ENCODE measurements at regions not wholly inside any gene's neighbourhood (a gene's known extent, or its start where the extent isn't known, plus 50 kb on each side); places are given as distances from the start of the nearest gene placed in this dataset.
"Not testable (repeated sequence)": the region's sequence is repeated elsewhere in the genome, so short reads cannot be mapped to it uniquely, and the experiment has no call there.

GRCh38 chrX:3807906-3808305, 94.5 kb upstream of the PRKX start:
- ATAC-seq (ENCODE audit: insufficient read depth, low FRiP score) (no peak), DNase-seq (no peak)
- TF ChIP-seq CTCF (IDR thresholded peaks at IDR 0.05; ENCODE audit: control extremely low read depth, extremely low read depth), result no peak
- peaks cover 4 to 35% (median 18%) of the 10 kb centered on the region in 3 donors for H3K27me3 ChIP-seq (ENCODE audit: control insufficient read depth in 3 of 3, insufficient read depth in 3 of 3, low read length in 2 of 3)
- no peaks in the 10 kb centered on the region for H3K4me1 ChIP-seq (ENCODE audit: control insufficient read depth in 5 of 5, insufficient read depth in 5 of 5, low read length in 5 of 5)
- no peaks in the 10 kb centered on the region for H3K36me3 ChIP-seq (ENCODE audit: control insufficient read depth in 4 of 4, insufficient read depth in 4 of 4, low read length in 4 of 4)
- WGBS, 2 donors, result 55 to 62% methylated on average over 4 of the region's 4 CpGs
- no peak overlapping the region for H3K9ac ChIP-seq (ENCODE audit: insufficient read depth in 1 of 2, low read length in 2 of 2)
- no peaks in the 10 kb centered on the region for H3K9me3 ChIP-seq (ENCODE audit: control insufficient read depth in 4 of 4, insufficient read depth in 3 of 4, low read length in 3 of 4)
- no peak overlapping the region for H3K27ac ChIP-seq (ENCODE audit: low read depth in 1 of 2, low read length in 1 of 2)
- no peak overlapping the region for H3K4me3 ChIP-seq

- TF ChIP-seq CTCF (IDR thresholded peaks at IDR 0.05; ENCODE audit: control extremely low read depth, extremely low read depth), result no peak
- no peak for DNase-seq
- H3K9me3 ChIP-seq (ENCODE audit: control insufficient read depth in 4 of 4, insufficient read depth in 3 of 4, low read length in 3 of 4), result no peaks in the 10 kb centered on the region
- no peaks in the 10 kb centered on the region for H3K4me1 ChIP-seq (ENCODE audit: control insufficient read depth in 5 of 5, insufficient read depth in 5 of 5, low read length in 5 of 5)
- ATAC-seq (ENCODE audit: insufficient read depth, low FRiP score), result no peak
- WGBS, 2 donors, result 34 to 39% methylated on average over 10 of the region's 10 CpGs
- H3K4me3 ChIP-seq, result no peak overlapping the region
- peaks cover 4 to 36% (median 18%) of the 10 kb centered on the region in 3 donors for H3K27me3 ChIP-seq (ENCODE audit: control insufficient read depth in 3 of 3, insufficient read depth in 3 of 3, low read length in 2 of 3)
- no peak overlapping the region for H3K9ac ChIP-seq (ENCODE audit: insufficient read depth in 1 of 2, low read length in 2 of 2)
- no peaks in the 10 kb centered on the region for H3K36me3 ChIP-seq (ENCODE audit: control insufficient read depth in 4 of 4, insufficient read depth in 4 of 4, low read length in 4 of 4)
- no peak overlapping the region for H3K27ac ChIP-seq (ENCODE audit: low read depth in 1 of 2, low read length in 1 of 2)
Measured at GRCh38 chrX:3806630-3807029, 93.2 kb upstream of the PRKX start.

GRCh38 chrX:3803713-3804112, 90.3 kb upstream of the PRKX start:
- WGBS, 2 donors, result 61 to 83% methylated on average over 4 of the region's 4 CpGs
- H3K4me3 ChIP-seq, result no peak overlapping the region
- no peak for ATAC-seq (ENCODE audit: insufficient read depth, low FRiP score)
- H3K27me3 ChIP-seq (ENCODE audit: control insufficient read depth in 3 of 3, insufficient read depth in 3 of 3, low read length in 2 of 3), result peaks cover 4 to 37% (median 13%) of the 10 kb centered on the region in 3 donors
- no peaks in the 10 kb centered on the region for H3K9me3 ChIP-seq (ENCODE audit: control insufficient read depth in 4 of 4, insufficient read depth in 3 of 4, low read length in 3 of 4)
- TF ChIP-seq CTCF (IDR thresholded peaks at IDR 0.05; ENCODE audit: control extremely low read depth, extremely low read depth), result no peak
- H3K36me3 ChIP-seq (ENCODE audit: control insufficient read depth in 4 of 4, insufficient read depth in 4 of 4, low read length in 4 of 4), result no peaks in the 10 kb centered on the region
- no peaks in the 10 kb centered on the region for H3K4me1 ChIP-seq (ENCODE audit: control insufficient read depth in 5 of 5, insufficient read depth in 5 of 5, low read length in 5 of 5)
- no peak overlapping the region for H3K27ac ChIP-seq (ENCODE audit: low read depth in 1 of 2, low read length in 1 of 2)
- no peak for DNase-seq
- H3K9ac ChIP-seq (ENCODE audit: insufficient read depth in 1 of 2, low read length in 2 of 2), result no peak overlapping the region

GRCh38 chrX:3803305-3803704, 89.9 kb upstream of the PRKX start:
- WGBS, 2 donors, result 60 to 80% methylated on average over 5 of the region's 5 CpGs
- no peaks in the 10 kb centered on the region for H3K4me1 ChIP-seq (ENCODE audit: control insufficient read depth in 5 of 5, insufficient read depth in 5 of 5, low read length in 5 of 5)
- peaks cover 4 to 36% (median 13%) of the 10 kb centered on the region in 3 donors for H3K27me3 ChIP-seq (ENCODE audit: control insufficient read depth in 3 of 3, insufficient read depth in 3 of 3, low read length in 2 of 3)
- H3K4me3 ChIP-seq, result no peak overlapping the region
- ATAC-seq (ENCODE audit: insufficient read depth, low FRiP score) (no peak), DNase-seq (no peak)
- no peaks in the 10 kb centered on the region for H3K9me3 ChIP-seq (ENCODE audit: control insufficient read depth in 4 of 4, insufficient read depth in 3 of 4, low read length in 3 of 4)
- TF ChIP-seq CTCF (IDR thresholded peaks at IDR 0.05; ENCODE audit: control extremely low read depth, extremely low read depth), result no peak
- no peak overlapping the region for H3K9ac ChIP-seq (ENCODE audit: insufficient read depth in 1 of 2, low read length in 2 of 2)
- no peaks in the 10 kb centered on the region for H3K36me3 ChIP-seq (ENCODE audit: control insufficient read depth in 4 of 4, insufficient read depth in 4 of 4, low read length in 4 of 4)
- no peak overlapping the region for H3K27ac ChIP-seq (ENCODE audit: low read depth in 1 of 2, low read length in 1 of 2)

GRCh38 chrX:3795411-3795810, 82.0 kb upstream of the PRKX start:
- not testable (repeated sequence) for H3K9me3 ChIP-seq (ENCODE audit: control insufficient read depth in 4 of 4, insufficient read depth in 3 of 4, low read length in 3 of 4); H3K4me1 ChIP-seq (ENCODE audit: control insufficient read depth in 5 of 5, insufficient read depth in 5 of 5, low read length in 5 of 5); DNase-seq; ATAC-seq (ENCODE audit: insufficient read depth, low FRiP score); H3K27ac ChIP-seq (ENCODE audit: low read depth in 1 of 2, low read length in 1 of 2); H3K36me3 ChIP-seq (ENCODE audit: control insufficient read depth in 4 of 4, insufficient read depth in 4 of 4, low read length in 4 of 4); H3K4me3 ChIP-seq; H3K9ac ChIP-seq (ENCODE audit: insufficient read depth in 1 of 2, low read length in 2 of 2)
- peaks cover 0 to 32% (median 11%) of the 10 kb centered on the region in 3 donors for H3K27me3 ChIP-seq (ENCODE audit: control insufficient read depth in 3 of 3, insufficient read depth in 3 of 3, low read length in 2 of 3)
- WGBS, 2 donors, result 61 to 70% methylated on average over 4 of the region's 4 CpGs

Measured in lung (tissue), 11 donors.